ENCODE measurements at regions not wholly inside any gene's neighbourhood (a gene's known extent, or its start where the extent isn't known, plus 50 kb on each side); places are given as distances from the start of the nearest gene placed in this dataset.

DNA sequence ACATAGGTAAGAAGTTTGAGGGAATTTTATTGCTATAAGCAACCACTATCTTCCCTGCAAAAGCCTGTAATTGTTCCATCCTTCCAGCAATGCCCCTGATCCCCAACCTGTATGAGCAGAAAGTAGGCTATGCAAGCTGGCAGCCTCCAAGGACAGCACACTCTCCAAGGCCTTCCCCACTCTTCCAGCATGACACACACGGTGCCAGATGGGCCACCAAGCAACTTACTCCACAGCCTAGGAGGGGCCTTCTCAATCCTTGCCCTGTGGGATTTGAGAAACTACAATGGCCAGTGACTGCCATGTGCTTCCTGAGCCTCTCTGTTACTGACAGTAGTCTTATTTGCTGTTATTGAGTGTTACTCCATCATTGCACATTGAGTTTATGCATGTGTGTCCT is 137.5 kb downstream of the ACTR3 start (continued):
- TF ChIP-seq, protein P1, sequence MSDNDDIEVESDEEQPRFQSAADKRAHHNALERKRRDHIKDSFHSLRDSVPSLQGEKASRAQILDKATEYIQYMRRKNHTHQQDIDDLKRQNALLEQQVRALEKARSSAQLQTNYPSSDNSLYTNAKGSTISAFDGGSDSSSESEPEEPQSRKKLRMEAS (IDR thresholded peaks at IDR 0.05): no peak
- no peak for TF ChIP-seq RAD21 (IDR thresholded peaks at IDR 0.05)

DNA sequence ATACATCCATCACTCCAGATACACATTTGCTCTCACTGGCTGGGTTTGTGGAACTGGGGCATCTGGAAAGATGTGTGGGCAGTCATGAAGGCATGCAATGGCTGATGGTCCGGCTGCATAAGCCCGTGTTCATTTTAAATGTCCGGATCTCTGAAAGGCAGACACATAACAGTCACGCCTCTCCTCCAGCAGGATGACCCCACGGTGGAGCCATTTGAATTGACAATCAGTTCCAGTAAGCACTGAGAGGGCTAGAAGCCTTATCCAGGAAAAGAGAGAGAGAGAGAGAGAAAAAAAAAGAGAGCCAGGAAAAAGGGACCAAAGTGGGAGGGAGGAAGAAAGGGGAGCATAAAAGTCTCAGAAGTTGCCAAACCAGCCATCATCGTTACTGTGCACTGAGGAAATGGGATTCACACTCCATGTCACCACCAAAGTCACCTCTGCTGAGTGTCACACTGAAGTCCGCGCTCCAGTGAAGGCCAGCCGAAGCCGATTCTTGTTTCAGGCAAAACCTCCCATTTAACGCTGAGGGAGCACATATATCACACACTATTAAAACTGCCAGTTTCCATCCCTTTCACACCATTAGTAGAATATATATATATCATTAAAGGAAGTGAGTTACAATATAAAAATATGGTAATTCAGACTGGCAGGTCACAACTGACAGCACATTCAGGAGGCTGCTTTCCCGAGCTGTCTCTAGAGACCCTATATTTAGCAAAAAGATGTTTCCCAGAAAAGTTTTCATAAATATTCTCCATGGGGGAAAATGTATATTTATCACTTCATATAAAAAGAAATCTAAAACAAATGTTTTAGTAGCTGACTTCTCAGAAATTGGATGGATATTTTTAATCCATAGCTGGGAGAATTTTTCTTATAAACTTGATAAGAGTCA is 142.0 kb downstream of the ACTR3 start:
- H3K4me1 ChIP-seq (ENCODE audit: control insufficient read depth in 4 of 4, insufficient read depth in 4 of 4, low read length in 3 of 4): no peaks in the 10 kb centered on the region
- no peaks in the 10 kb centered on the region for H3K36me3 ChIP-seq (ENCODE audit: control insufficient read depth in 4 of 4, insufficient read depth in 3 of 4, low read depth in 1 of 4, low read length in 3 of 4)
- no peak overlapping the region for H3K9ac ChIP-seq (ENCODE audit: low read depth in 1 of 2, low read length in 2 of 2)
- H3K9me3 ChIP-seq (ENCODE audit: control insufficient read depth in 4 of 4, low read length in 3 of 4): peaks cover 0 to 2% (median 1%) of the 10 kb centered on the region in 4 donors
- TF ChIP-seq SP1 (IDR thresholded peaks at IDR 0.05): no peak
- WGBS: 83% methylated on average over 12 of the region's 12 CpGs
- no peak for DNase-seq (ENCODE audit: low spot score)
- H3K27me3 ChIP-seq (ENCODE audit: control insufficient read depth in 4 of 4, insufficient read depth in 4 of 4, low read length in 3 of 4): no peaks in the 10 kb centered on the region
- H3K27ac ChIP-seq (ENCODE audit: low read depth in 1 of 2, low read length in 2 of 2): no peak overlapping the region
- no peak overlapping the region for H3K4me3 ChIP-seq (ENCODE audit: low read depth in 1 of 3, low read length in 3 of 3)

DNA sequence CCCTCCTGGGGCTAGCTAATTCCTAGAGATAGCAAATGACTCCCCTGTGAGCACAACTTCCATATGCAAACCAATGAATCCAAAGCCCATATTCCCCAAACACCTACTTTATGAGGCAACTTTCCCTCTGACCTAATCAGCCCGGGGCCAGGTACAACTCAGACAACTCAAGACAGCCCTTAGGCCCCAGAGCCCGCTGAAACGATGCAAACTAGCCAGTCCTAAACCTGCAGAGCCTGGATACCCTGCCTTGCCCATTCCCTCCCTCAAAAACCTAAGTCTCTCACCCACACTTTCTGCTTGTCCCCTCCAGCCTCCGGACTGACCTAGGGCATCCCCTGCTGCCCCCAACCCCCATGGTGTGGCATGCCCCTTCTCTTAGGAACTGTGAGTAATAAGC is 142.8 kb downstream of the ACTR3 start:
- no peaks in the 10 kb centered on the region for H3K36me3 ChIP-seq (ENCODE audit: control insufficient read depth in 4 of 4, insufficient read depth in 3 of 4, low read depth in 1 of 4, low read length in 3 of 4)
- H3K27me3 ChIP-seq (ENCODE audit: control insufficient read depth in 4 of 4, insufficient read depth in 4 of 4, low read length in 3 of 4): no peaks in the 10 kb centered on the region
- no peak for DNase-seq (ENCODE audit: low spot score)
- no peak overlapping the region for H3K9ac ChIP-seq (ENCODE audit: low read depth in 1 of 2, low read length in 2 of 2)
- H3K27ac ChIP-seq (ENCODE audit: low read depth in 1 of 2, low read length in 2 of 2): no peak overlapping the region
- peaks cover 0 to 2% (median 0%) of the 10 kb centered on the region in 4 donors for H3K9me3 ChIP-seq (ENCODE audit: control insufficient read depth in 4 of 4, low read length in 3 of 4)
- TF ChIP-seq HNF4A (conservative IDR thresholded peaks at IDR 0.05) (no peak), RAD21 (IDR thresholded peaks at IDR 0.05) (no peak), HNF4G (IDR thresholded peaks at IDR 0.05) (no peak), FOXA2 (IDR thresholded peaks at IDR 0.05) (no peak), JUND (IDR thresholded peaks at IDR 0.05) (no peak), FOXA1 (IDR thresholded peaks at IDR 0.05) (no peak), YY1 (IDR thresholded peaks at IDR 0.05) (no peak), RXRA (IDR thresholded peaks at IDR 0.05) (no peak), NR2F2 (IDR thresholded peaks at IDR 0.05) (no peak), EGR1 (IDR thresholded peaks at IDR 0.05; ENCODE audit: low read depth in 2 of 2) (no peak), GABPA (IDR thresholded peaks at IDR 0.05 in 1 of 2, conservative IDR thresholded peaks at IDR 0.05 in 1 of 2) (no peak), SP1 (IDR thresholded peaks at IDR 0.05) (no peak), TAF1 (conservative IDR thresholded peaks at IDR 0.05) (no peak)
- TF ChIP-seq, protein P1 (IDR thresholded peaks at IDR 0.05): no peak
- TF ChIP-seq, protein P2, sequence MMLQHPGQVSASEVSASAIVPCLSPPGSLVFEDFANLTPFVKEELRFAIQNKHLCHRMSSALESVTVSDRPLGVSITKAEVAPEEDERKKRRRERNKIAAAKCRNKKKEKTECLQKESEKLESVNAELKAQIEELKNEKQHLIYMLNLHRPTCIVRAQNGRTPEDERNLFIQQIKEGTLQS (IDR thresholded peaks at IDR 0.05): no peak
- TF ChIP-seq, protein P3, sequence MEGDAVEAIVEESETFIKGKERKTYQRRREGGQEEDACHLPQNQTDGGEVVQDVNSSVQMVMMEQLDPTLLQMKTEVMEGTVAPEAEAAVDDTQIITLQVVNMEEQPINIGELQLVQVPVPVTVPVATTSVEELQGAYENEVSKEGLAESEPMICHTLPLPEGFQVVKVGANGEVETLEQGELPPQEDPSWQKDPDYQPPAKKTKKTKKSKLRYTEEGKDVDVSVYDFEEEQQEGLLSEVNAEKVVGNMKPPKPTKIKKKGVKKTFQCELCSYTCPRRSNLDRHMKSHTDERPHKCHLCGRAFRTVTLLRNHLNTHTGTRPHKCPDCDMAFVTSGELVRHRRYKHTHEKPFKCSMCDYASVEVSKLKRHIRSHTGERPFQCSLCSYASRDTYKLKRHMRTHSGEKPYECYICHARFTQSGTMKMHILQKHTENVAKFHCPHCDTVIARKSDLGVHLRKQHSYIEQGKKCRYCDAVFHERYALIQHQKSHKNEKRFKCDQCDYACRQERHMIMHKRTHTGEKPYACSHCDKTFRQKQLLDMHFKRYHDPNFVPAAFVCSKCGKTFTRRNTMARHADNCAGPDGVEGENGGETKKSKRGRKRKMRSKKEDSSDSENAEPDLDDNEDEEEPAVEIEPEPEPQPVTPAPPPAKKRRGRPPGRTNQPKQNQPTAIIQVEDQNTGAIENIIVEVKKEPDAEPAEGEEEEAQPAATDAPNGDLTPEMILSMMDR (IDR thresholded peaks at IDR 0.05; ENCODE audit: low read depth, low read length, missing input control): no peak
- TF ChIP-seq, protein P4, sequence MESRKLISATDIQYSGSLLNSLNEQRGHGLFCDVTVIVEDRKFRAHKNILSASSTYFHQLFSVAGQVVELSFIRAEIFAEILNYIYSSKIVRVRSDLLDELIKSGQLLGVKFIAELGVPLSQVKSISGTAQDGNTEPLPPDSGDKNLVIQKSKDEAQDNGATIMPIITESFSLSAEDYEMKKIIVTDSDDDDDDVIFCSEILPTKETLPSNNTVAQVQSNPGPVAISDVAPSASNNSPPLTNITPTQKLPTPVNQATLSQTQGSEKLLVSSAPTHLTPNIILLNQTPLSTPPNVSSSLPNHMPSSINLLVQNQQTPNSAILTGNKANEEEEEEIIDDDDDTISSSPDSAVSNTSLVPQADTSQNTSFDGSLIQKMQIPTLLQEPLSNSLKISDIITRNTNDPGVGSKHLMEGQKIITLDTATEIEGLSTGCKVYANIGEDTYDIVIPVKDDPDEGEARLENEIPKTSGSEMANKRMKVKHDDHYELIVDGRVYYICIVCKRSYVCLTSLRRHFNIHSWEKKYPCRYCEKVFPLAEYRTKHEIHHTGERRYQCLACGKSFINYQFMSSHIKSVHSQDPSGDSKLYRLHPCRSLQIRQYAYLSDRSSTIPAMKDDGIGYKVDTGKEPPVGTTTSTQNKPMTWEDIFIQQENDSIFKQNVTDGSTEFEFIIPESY (IDR thresholded peaks at IDR 0.05): no peak
- no peak overlapping the region for H3K4me3 ChIP-seq (ENCODE audit: low read depth in 1 of 3, low read length in 3 of 3)
- no peaks in the 10 kb centered on the region for H3K4me1 ChIP-seq (ENCODE audit: control insufficient read depth in 4 of 4, insufficient read depth in 4 of 4, low read length in 3 of 4)
- 66% methylated on average over 4 of the region's 4 CpGs for WGBS

All from liver (tissue), 8 donors.